Right lobe of liver (tissue), 4 donors: ENCODE measurements at regions not wholly inside any gene's neighbourhood (a gene's known extent, or its start where the extent isn't known, plus 50 kb on each side); places are given as distances from the start of the nearest gene placed in this dataset.

Source experiments
- POLR2A ChIP-seq: fragments of 450-650 bp; IDR thresholded peaks from one replicate; pipeline ENCODE4 v1.6.1; 2017; ENCODE audit warnings: antibody characterized with exemption, mild to moderate bottlenecking
- TF ChIP-seq, protein P1 (sequence below), 4 donors: fragments of 200-600 bp in 3 of 4; fragments of 450-650 bp in 1 of 4; IDR thresholded peaks; one replicate each; pipeline versions ENCODE4 v1.5.1 to v1.8.0; 2016 to 2022; ENCODE audit warnings: antibody characterized with exemption in 4 of 4, mild to moderate bottlenecking in 2 of 4
- donor health status: DM: no; HTN: no; CAD: no.
- donor health status: DM: no; HTN: no; CAD: no.
- donor health status: DM: no; HTN: yes; CAD: no.

DNA sequence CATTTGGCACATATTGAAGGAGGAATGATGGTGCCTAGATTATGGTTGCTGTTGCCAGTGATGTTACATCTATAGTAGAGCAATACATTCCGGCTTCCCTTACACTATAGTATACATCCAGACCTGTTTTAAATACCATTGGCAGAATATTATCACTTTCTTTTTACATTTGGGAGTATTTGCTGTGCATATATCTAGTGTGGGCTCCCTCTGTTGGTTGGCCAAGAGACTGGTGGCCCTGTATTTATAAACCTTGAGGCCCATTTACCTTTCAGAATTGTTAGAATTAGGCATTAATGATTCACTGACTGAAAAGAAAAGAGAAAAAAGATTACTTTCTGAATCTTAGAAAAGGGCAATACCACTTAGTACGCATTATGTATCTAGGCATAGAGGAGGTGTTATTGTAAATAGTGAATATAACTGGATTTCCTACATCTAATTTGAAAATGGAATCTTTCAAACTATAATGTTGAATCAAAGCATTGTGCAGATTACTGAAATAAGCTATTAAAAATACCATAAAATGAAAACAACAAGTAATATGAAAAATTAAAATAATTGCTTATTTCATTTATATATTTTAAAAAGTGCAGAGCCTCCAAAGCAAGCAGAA is 628.8 kb upstream of the MAN1A1 start:
- TF ChIP-seq, protein P1, sequence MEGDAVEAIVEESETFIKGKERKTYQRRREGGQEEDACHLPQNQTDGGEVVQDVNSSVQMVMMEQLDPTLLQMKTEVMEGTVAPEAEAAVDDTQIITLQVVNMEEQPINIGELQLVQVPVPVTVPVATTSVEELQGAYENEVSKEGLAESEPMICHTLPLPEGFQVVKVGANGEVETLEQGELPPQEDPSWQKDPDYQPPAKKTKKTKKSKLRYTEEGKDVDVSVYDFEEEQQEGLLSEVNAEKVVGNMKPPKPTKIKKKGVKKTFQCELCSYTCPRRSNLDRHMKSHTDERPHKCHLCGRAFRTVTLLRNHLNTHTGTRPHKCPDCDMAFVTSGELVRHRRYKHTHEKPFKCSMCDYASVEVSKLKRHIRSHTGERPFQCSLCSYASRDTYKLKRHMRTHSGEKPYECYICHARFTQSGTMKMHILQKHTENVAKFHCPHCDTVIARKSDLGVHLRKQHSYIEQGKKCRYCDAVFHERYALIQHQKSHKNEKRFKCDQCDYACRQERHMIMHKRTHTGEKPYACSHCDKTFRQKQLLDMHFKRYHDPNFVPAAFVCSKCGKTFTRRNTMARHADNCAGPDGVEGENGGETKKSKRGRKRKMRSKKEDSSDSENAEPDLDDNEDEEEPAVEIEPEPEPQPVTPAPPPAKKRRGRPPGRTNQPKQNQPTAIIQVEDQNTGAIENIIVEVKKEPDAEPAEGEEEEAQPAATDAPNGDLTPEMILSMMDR (IDR thresholded peaks at IDR 0.05), result peak; percentile 37 to 48 (median 42)
- TF ChIP-seq POLR2A, result no peak
